SJSA1 (cell line): ENCODE measurements at regions not wholly inside any gene's neighbourhood (a gene's known extent, or its start where the extent isn't known, plus 50 kb on each side); places are given as distances from the start of the nearest gene placed in this dataset.
"Not testable (repeated sequence)": the region's sequence is repeated elsewhere in the genome, so short reads cannot be mapped to it uniquely, and the experiment has no call there.

Experiments
- DNase-seq, 2 experiments: peaks; one replicate each; pipeline ENCODE4 v3.0.0-alpha.2; 2015 to 2020; ENCODE audit warnings: low spot score in 2 of 2, low read depth in 1 of 2
- H3K27ac ChIP-seq: fragments of 250-450 bp; sonication (Bioruptor Pico); 2 replicates; pipeline ENCODE4 v1.5.1; 2020; ENCODE audit warnings: mild to moderate bottlenecking, moderate library complexity
- H3K27me3 ChIP-seq: fragments of 250-450 bp; sonication (Bioruptor Pico); replicated peaks from 2 replicates; pipeline ENCODE4 v1.5.1; 2020; ENCODE audit warnings: mild to moderate bottlenecking, moderate library complexity
- H3K36me3 ChIP-seq: fragments of 250-450 bp; sonication (Bioruptor Pico); 2 replicates; pipeline ENCODE4 v1.5.1; 2020; ENCODE audit warnings: mild to moderate bottlenecking
- H3K4me1 ChIP-seq: fragments of 250-450 bp; sonication (Bioruptor Pico); replicated peaks from 2 replicates; pipeline ENCODE4 v1.6.1; 2021; ENCODE audit warnings: mild to moderate bottlenecking
- H3K4me3 ChIP-seq: fragments of 250-450 bp; sonication (Bioruptor Pico); 2 replicates; pipeline ENCODE4 v1.5.1; 2020; ENCODE audit warnings: mild to moderate bottlenecking
- H3K9me3 ChIP-seq: fragments of 250-450 bp; sonication (Bioruptor Pico); replicated peaks from 2 replicates; pipeline ENCODE4 v1.5.1; 2020; ENCODE audit warnings: mild to moderate bottlenecking

DNA sequence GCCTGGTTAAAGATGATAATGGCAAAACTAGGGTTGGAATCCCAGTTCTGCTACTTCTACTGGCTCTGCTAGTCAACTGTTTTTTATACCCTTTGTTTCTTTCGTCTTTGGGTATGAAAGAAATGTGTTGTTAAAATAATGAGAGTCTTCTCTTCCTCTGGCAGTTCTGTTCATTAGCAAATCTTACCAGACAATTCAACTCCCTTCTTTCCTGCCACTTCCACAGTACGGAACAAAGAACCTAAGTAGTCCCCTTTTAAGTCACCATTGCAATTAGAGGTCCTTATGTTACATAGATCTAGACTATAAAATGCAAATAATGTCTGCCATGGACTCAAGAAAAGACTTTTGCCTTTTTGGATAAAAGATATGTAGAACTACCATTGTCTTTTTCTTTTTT is 134.1 kb downstream of the RND3 start:
- Histone ChIP-seq H3K27ac (no peak overlapping the region), H3K4me1 (no peaks in the 10 kb centered on the region), H3K4me3 (no peak overlapping the region), H3K27me3 (no peaks in the 10 kb centered on the region), H3K36me3 (no peaks in the 10 kb centered on the region), H3K9me3 (no peaks in the 10 kb centered on the region)
- no peak for DNase-seq

DNA sequence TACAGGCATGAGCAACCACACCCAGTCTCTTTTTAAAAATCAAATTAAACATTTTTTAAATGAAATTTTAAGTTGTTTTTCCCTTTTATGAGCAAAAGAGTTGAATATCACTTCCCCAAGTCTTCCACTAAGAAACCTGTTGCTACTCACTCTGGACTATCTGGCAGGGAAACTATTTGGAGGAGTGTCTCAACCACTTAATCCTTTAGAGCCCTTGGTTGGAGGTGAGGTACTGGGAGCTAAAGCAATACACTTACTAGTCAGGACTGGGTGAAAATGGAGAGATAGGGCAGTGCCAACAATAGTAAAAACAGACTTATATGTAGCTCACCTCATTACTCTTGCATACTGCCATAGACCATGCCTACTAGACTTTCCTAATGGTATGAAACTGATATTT is 135.5 kb downstream of the RND3 start:
- Histone ChIP-seq H3K36me3 (no peaks in the 10 kb centered on the region), H3K4me3 (no peak overlapping the region)

DNA sequence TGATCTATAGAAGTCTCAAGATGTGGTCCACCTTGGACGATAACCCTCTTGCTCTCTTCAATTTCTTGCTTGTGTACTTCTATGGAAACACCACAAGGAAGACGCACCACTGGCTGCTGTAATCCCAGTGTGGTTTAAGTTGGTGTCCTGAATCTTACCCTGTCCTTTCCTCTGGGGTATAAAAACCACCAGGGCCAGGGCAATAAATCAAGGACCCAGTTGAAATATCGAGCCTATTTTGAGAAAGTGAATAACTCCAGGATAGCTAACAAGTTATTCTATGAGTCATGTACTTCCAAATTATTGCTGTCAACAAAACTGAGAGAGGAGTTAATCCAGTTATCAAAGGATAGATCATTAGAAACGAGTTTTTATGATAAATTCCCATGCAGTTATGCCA is 137.0 kb downstream of the RND3 start:
- no peak for DNase-seq
- H3K4me1 ChIP-seq: no peaks in the 10 kb centered on the region
- no peak overlapping the region for H3K4me3 ChIP-seq
- no peaks in the 10 kb centered on the region for H3K9me3 ChIP-seq
- no peak overlapping the region for H3K27ac ChIP-seq
- no peaks in the 10 kb centered on the region for H3K36me3 ChIP-seq
- H3K27me3 ChIP-seq: no peaks in the 10 kb centered on the region

More for the DNA sequence above, 135.5 kb downstream of the RND3 start:
- Histone ChIP-seq H3K27ac (no peak overlapping the region), H3K4me1 (no peaks in the 10 kb centered on the region), H3K9me3 (no peaks in the 10 kb centered on the region), H3K27me3 (no peaks in the 10 kb centered on the region)
- no peak for DNase-seq

DNA sequence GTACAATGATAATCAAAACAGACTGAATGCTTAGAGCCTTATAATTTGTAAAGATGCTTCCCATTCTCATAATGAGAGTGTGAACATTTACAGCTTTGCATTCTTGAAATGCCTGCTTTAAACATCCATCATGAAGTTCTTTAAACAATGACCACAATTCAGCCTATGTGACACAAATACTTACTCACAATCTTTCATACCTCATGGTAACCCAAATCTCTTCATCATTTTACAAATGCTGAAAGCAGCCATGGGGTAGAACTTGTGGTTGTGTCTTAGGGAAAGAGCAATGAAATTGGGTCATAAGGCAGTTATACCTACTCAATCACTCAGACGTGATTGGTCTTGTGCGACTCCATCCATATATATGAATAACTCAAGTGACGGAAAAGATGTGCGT is 140.7 kb downstream of the RND3 start:
- Histone ChIP-seq H3K9me3 (no peaks in the 10 kb centered on the region), H3K27ac (no peak overlapping the region), H3K4me1 (no peaks in the 10 kb centered on the region), H3K27me3 (no peaks in the 10 kb centered on the region), H3K36me3 (no peaks in the 10 kb centered on the region), H3K4me3 (no peak overlapping the region)
- DNase-seq: no peak

DNA sequence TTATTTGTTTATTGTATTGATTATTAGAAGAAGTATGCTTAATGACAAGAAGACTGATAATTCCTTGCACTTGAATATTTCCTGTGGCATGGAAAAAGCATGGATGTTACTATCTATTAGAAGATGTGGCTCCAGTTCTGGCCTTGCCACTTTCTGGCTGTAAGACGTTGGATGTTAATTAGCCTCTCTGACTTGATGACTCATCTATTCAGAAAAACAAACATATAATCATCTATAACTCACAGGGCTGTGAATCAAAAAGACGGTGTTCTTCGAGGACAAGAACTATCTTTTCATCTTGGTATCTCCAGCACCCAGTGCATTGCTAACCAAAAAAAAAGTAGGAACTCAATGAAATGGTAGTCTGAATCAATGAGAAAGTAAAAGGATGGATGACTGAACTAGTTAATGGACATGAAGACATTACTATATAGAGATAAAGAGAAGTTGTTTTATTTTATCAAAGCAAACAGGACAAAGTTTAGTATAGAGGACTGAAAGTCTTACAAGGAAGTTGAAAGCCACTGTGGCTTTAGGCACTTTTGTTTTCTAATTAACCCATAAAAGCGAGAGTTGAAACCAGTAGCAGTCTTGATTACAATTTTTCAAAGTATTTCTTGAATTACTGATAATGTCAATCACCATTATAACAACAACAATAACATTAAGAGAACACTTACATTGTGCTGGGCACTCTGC is 145.3 kb downstream of the RND3 start:
- Histone ChIP-seq H3K36me3 (no peaks in the 10 kb centered on the region), H3K4me1 (peaks cover 5% of the 10 kb centered on the region), H3K9me3 (no peaks in the 10 kb centered on the region), H3K27me3 (no peaks in the 10 kb centered on the region), H3K27ac (no peak overlapping the region), H3K4me3 (no peak overlapping the region)
- no peak for DNase-seq

DNA sequence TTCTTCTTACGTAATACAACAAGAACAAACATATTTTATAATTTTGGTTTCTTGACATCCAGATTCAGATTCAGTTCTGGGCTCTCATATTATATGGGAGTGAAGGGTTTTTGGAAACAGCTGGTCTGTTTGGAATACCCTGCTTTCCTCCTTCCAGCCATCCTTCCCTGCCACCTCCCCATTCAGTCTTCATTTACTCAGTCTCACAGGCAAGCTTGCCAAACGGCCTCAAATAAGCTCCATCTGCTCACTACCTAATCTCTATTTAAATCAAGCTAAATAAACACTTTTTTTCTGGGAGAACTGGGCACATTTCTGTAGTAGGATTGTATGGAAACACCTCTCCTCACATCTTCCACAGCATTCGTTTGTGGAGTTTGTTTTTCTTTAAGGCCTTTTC is 147.5 kb downstream of the RND3 start:
- H3K4me1 ChIP-seq: peaks cover 5% of the 10 kb centered on the region
- no peak for DNase-seq
- no peak overlapping the region for H3K27ac ChIP-seq
- no peak overlapping the region for H3K4me3 ChIP-seq
- no peaks in the 10 kb centered on the region for H3K9me3 ChIP-seq
- H3K27me3 ChIP-seq: no peaks in the 10 kb centered on the region
- no peaks in the 10 kb centered on the region for H3K36me3 ChIP-seq

DNA sequence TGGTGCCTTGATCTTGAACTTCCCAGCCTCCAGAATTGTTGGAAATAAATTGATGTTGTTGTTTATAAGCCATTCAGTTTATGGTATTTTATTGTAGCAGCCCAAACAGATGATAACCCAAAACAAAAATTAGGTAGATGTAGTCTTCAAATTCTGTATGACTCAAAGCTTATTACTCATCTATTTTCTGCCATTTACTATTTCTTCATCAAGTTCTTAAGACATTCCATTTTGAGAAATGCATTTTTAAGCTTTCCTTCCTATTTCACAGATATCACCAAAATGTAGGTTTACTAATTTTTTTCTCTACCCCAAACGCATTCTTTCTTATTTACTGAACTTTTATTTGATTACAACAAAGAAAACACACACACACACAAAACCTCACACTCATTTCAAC is 148.2 kb downstream of the RND3 start:
- Histone ChIP-seq H3K9me3 (no peaks in the 10 kb centered on the region), H3K4me3 (no peak overlapping the region), H3K27me3 (no peaks in the 10 kb centered on the region), H3K4me1 (peaks cover 5% of the 10 kb centered on the region), H3K36me3 (no peaks in the 10 kb centered on the region), H3K27ac (no peak overlapping the region)
- no peak for DNase-seq

DNA sequence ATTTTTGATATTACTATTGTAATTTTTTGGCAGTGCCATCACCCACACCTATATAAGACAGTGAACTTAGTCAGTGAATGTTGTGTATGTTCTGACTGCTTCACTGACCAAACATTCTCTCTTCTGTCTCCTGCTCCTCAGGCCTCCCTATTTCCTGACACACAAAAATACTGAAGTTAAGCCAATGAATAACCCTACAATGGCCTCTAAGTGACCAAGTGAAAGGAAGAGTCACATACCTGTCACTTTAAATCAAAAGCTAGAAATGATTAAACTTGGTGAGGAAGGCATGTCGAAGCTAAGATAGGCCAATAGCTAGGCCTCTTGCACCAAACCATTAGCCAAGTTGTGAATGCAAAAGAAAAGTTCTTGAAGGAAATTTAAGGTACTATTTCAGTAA is 151.9 kb downstream of the RND3 start:
- DNase-seq: no peak
- Histone ChIP-seq H3K27ac (no peak overlapping the region), H3K27me3 (no peaks in the 10 kb centered on the region), H3K4me1 (peaks cover 5% of the 10 kb centered on the region), H3K9me3 (0 out of 2 replicates have a peak, but pooled peaks cover 6% of the 10 kb centered on the region), H3K4me3 (no peak overlapping the region), H3K36me3 (no peaks in the 10 kb centered on the region)

DNA sequence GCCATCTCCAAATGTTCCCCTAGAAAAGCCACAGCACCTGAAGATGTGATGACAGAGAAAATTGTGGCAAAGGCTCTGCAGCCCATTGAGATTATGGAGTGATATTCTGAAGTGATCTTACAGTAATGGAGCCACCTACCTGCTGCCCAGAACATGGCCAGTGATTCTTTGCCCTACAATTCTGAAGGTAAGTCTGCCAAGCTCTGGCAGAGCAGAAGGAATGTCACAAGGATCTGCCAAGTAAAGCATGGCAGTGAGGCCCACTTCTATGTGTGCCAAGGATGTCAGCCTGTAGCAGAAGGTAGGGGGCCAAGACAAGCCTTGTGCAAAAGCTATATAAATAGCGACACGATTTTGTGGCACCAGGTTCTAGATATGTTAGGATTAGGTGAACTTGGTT is 155.1 kb downstream of the RND3 start:
- DNase-seq: no peak
- H3K36me3 ChIP-seq: no peaks in the 10 kb centered on the region
- no peaks in the 10 kb centered on the region for H3K27me3 ChIP-seq
- no peak overlapping the region for H3K4me3 ChIP-seq
- 0 out of 2 replicates have a peak, but pooled peaks cover 6% of the 10 kb centered on the region for H3K9me3 ChIP-seq
- no peaks in the 10 kb centered on the region for H3K4me1 ChIP-seq
- no peak overlapping the region for H3K27ac ChIP-seq

DNA sequence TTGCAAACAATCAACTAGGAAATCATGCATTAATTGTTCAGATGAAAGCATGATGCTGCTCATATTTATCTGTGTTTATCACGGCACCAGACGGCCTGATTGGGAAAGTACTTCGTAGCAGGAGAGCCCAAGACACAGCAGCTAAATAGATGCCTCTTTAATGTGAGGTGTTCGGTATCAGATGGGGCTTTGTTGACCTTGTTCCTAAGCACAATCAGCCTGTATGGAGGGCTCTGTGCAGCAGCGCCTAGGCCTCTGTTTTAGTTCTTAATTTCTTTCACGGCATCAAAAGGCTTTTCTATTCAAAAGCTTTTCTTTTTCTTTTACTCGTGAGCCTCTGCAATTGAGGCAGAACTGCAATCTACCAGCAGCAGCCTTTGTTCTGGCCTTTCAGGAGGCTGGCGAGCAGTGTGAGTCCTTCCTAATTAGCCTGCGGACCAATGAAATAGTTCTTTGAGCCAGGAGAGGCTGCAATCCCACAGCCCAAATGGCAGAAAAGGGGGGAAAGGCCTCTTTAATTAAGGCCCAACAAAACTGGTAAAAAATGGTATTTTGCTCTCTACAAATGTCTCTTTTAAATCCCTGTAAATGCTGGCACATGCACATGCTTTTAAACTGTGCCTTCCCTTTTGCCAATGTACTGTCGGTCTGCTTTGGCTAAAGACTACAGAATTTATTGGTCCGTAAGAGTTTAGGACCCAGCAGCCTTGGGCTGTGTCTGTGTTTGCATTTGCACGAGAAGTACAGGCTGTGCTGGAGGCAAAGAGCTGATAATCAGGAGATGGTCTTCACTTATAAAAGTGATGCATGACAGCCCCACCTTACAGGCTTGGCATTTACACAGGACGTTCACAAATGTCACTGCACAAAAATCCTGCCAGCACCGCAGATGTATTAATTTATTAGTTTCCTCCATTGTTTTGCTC is 159.6 kb downstream of the RND3 start:
- H3K27ac ChIP-seq: no peak overlapping the region
- DNase-seq: no peak
- no peaks in the 10 kb centered on the region for H3K4me1 ChIP-seq
- H3K36me3 ChIP-seq: no peaks in the 10 kb centered on the region
- H3K4me3 ChIP-seq: no peak overlapping the region
- H3K27me3 ChIP-seq: no peaks in the 10 kb centered on the region
- no peaks in the 10 kb centered on the region for H3K9me3 ChIP-seq

DNA sequence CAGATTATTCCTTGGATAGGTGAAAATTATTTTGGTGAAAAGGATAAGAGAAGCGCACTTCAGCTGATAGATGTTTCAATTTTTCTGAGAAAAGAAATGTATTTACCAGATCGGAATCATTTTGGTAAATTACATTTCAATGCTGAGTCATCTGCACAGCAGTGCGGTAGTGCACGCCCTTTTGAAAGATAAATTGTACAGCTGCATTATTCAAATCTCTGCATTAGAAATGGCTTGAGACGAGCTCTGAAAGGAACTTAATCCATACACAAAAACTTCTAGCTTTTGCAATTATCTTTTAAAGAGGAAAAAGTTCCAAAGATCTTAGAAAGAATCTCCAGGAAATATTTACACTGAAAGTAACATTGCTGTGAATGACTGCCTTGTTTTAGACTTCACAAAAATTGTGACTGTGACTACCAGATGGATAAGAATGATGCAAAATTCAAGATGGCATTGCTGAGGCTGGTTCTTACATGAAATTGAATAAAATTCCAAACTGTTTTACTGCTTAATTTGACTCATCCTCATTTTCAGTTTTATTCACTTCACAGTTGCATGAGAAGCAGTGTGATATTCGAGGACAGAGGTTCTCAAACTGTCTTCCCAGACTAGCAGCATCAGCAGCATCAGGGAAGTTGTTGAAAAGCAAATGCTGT is 161.7 kb downstream of the RND3 start:
- no peaks in the 10 kb centered on the region for H3K36me3 ChIP-seq
- no peaks in the 10 kb centered on the region for H3K4me1 ChIP-seq
- H3K4me3 ChIP-seq: no peak overlapping the region
- no peaks in the 10 kb centered on the region for H3K27me3 ChIP-seq
- no peaks in the 10 kb centered on the region for H3K9me3 ChIP-seq
- DNase-seq: no peak
- H3K27ac ChIP-seq: no peak overlapping the region

DNA sequence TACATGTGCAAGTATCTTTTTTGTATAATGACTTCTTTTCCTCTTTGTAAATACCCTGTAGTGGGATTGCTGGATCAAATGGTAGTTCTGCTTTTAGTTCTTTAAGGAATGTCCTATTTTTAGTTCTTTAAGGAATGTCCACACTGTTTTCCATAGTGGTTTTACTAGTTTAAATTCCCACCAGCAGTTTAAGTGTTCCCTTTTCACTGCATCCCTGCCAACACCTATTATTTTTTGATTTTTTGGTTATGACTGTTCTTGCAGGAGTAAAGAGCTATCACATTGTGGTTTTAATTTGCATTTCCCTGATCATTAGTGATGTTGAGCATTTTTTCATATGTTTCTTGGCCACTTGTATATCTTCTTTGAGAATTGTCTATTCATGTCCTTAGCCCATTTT is 164.4 kb downstream of the RND3 start:
- H3K4me1 ChIP-seq, DNase-seq, H3K27ac ChIP-seq, H3K9me3 ChIP-seq, H3K36me3 ChIP-seq, H3K27me3 ChIP-seq, H3K4me3 ChIP-seq: not testable (repeated sequence)

DNA sequence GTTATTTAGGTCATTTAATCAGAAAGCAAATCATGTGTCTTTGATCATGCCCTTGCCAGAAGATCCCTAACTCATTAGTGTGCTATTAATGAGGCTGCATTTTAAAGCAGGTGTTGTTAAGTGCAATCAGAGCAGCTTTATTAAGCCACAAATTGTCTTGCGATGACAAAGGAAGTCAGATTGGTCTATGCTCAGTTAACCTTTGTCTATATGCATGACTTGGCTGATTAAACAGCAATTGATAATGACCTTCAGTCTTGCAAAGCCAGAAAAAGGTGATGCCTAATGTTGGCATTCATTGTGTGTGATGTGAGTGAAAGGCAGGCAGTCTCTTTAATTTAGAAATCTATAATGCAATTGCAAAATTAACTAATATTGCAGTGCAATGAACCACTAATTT is 166.9 kb downstream of the RND3 start:
- Histone ChIP-seq H3K4me1 (no peaks in the 10 kb centered on the region), H3K27me3 (no peaks in the 10 kb centered on the region), H3K27ac (no peak overlapping the region), H3K4me3 (no peak overlapping the region), H3K36me3 (no peaks in the 10 kb centered on the region), H3K9me3 (no peaks in the 10 kb centered on the region)
- DNase-seq: no peak
